ENCODE measurements at regions not wholly inside any gene's neighbourhood (a gene's known extent, or its start where the extent isn't known, plus 50 kb on each side); places are given as distances from the start of the nearest gene placed in this dataset.

- no peak overlapping the region for H3K4me2 ChIP-seq (ENCODE audit: low read depth, low read length, poor library complexity, severe bottlenecking)
Observed at GRCh38 chr10:85547460-85548023, 819.1 kb downstream of the GRID1 start.

GRCh38 chr10:85548034-85548433 lies 818.6 kb downstream of the GRID1 start:
- Histone ChIP-seq H3K79me2 (ENCODE audit: insufficient read depth, low read length) (no peaks in the 10 kb centered on the region), H3K9me2 (replicated peaks; ENCODE audit: low read depth, low read length) (no peaks in the 10 kb centered on the region), H3K4me3 (ENCODE audit: low read length, poor library complexity, severe bottlenecking) (no peak overlapping the region), H3F3A (ENCODE audit: low read depth) (no peaks in the 10 kb centered on the region), H3K4me2 (ENCODE audit: low read depth, low read length, poor library complexity, severe bottlenecking) (no peak overlapping the region), H2AFZ (ENCODE audit: low read length) (no peak overlapping the region), H3K36me3 (ENCODE audit: insufficient read depth, low read length) (no peaks in the 10 kb centered on the region), H3K27me3 (ENCODE audit: insufficient read depth, low read length, poor library complexity, severe bottlenecking) (no peaks in the 10 kb centered on the region), H3K9me3 (ENCODE audit: insufficient read depth, low read depth, low read length) (no peaks in the 10 kb centered on the region), H3K4me1 (ENCODE audit: insufficient read depth, low read length, poor library complexity, severe bottlenecking) (no peaks in the 10 kb centered on the region), H3K9ac (ENCODE audit: low read depth, low read length, poor library complexity, severe bottlenecking) (no peak overlapping the region), H4K20me1 (ENCODE audit: insufficient read depth, low read length, poor library complexity, severe bottlenecking) (no peaks in the 10 kb centered on the region)
- TF ChIP-seq EZH2phosphoT487 (IDR thresholded peaks at IDR 0.05; ENCODE audit: borderline replicate concordance) (no peak), CTCF (conservative IDR thresholded peaks at IDR 0.05; ENCODE audit: low read length) (peak; percentile 49)

More at GRCh38 chr10:85547460-85548023, 819.1 kb downstream of the GRID1 start:
- H3K27me3 ChIP-seq (ENCODE audit: insufficient read depth, low read length, poor library complexity, severe bottlenecking): no peaks in the 10 kb centered on the region
- H3K9me3 ChIP-seq (ENCODE audit: insufficient read depth, low read depth, low read length): no peaks in the 10 kb centered on the region
- H3K9me2 ChIP-seq (replicated peaks; ENCODE audit: low read depth, low read length): no peaks in the 10 kb centered on the region
- H2AFZ ChIP-seq (ENCODE audit: low read length): no peak overlapping the region
- H4K20me1 ChIP-seq (ENCODE audit: insufficient read depth, low read length, poor library complexity, severe bottlenecking): no peaks in the 10 kb centered on the region
- no peak overlapping the region for H3K9ac ChIP-seq (ENCODE audit: low read depth, low read length, poor library complexity, severe bottlenecking)
- H3K4me3 ChIP-seq (ENCODE audit: low read length, poor library complexity, severe bottlenecking): no peak overlapping the region
- no peaks in the 10 kb centered on the region for H3F3A ChIP-seq (ENCODE audit: low read depth)
- H3K79me2 ChIP-seq (ENCODE audit: insufficient read depth, low read length): no peaks in the 10 kb centered on the region
- no peaks in the 10 kb centered on the region for H3K36me3 ChIP-seq (ENCODE audit: insufficient read depth, low read length)
- no peak for TF ChIP-seq CTCF (conservative IDR thresholded peaks at IDR 0.05; ENCODE audit: low read length)
- TF ChIP-seq EZH2phosphoT487 (IDR thresholded peaks at IDR 0.05; ENCODE audit: borderline replicate concordance): no peak
- H3K4me1 ChIP-seq (ENCODE audit: insufficient read depth, low read length, poor library complexity, severe bottlenecking): no peaks in the 10 kb centered on the region

Data from Loucy (cell line).